Endodermal cell (in vitro differentiated cells): ENCODE measurements at regions not wholly inside any gene's neighbourhood (a gene's known extent, or its start where the extent isn't known, plus 50 kb on each side); places are given as distances from the start of the nearest gene placed in this dataset.

Experiments used
- DNase-seq: peaks from one replicate; pipeline ENCODE4 v3.0.0-alpha.2; 2017
- H3K27ac ChIP-seq: 2 replicates; pipeline ENCODE4 v1.5.1; 2013; ENCODE audit warnings: mild to moderate bottlenecking, low read depth, low read length, moderate library complexity
- H3K27me3 ChIP-seq: 2 replicates; pipeline ENCODE4 v1.6.1; 2013; ENCODE audit warnings: mild to moderate bottlenecking, low read length, moderate library complexity; ENCODE audit not compliant: insufficient read depth, control insufficient read depth, poor library complexity, severe bottlenecking
- H3K36me3 ChIP-seq: 2 replicates; pipeline ENCODE4 v1.7.0; 2013; ENCODE audit warnings: mild to moderate bottlenecking, low read length, moderate library complexity; ENCODE audit not compliant: control insufficient read depth, insufficient read depth
- H3K4me1 ChIP-seq: one replicate; pipeline ENCODE4 v1.7.0; 2013; ENCODE audit warnings: low read length; ENCODE audit not compliant: control insufficient read depth, insufficient read depth
- H3K4me3 ChIP-seq: 2 replicates; pipeline ENCODE4 v1.5.1; 2013; ENCODE audit warnings: mild to moderate bottlenecking, low read length, moderate library complexity
- H3K9ac ChIP-seq: 2 replicates; pipeline ENCODE4 v1.6.1; 2013; ENCODE audit warnings: mild to moderate bottlenecking, low read length, moderate library complexity; ENCODE audit not compliant: poor library complexity, severe bottlenecking; ENCODE audit errors: extremely low read depth
- H3K9me3 ChIP-seq: 2 replicates; pipeline ENCODE4 v1.6.1; 2013; ENCODE audit warnings: mild to moderate bottlenecking, low read length, moderate library complexity; ENCODE audit not compliant: control insufficient read depth
- H3K27ac Mint-ChIP-seq: 2 replicates; pipeline ENCODE4 v1.8.0; 2020; ENCODE audit warnings: mixed read lengths
- H3K27me3 Mint-ChIP-seq: 2 replicates; pipeline ENCODE4 v1.8.0; 2021; ENCODE audit warnings: mild to moderate bottlenecking, mixed read lengths; ENCODE audit not compliant: insufficient read depth
- H3K36me3 Mint-ChIP-seq: 2 replicates; pipeline ENCODE4 v1.8.0; 2020; ENCODE audit warnings: low read depth, mixed read lengths
- H3K4me1 Mint-ChIP-seq: 2 replicates; pipeline ENCODE4 v1.8.0; 2020; ENCODE audit warnings: mixed read lengths
- H3K4me3 Mint-ChIP-seq: 2 replicates; pipeline ENCODE4 v1.8.0; 2020; ENCODE audit warnings: mild to moderate bottlenecking, moderate library complexity, mixed read lengths
- H3K9me3 Mint-ChIP-seq: 2 replicates; pipeline ENCODE4 v1.8.0; 2020; ENCODE audit warnings: mild to moderate bottlenecking, mixed read lengths
- WGBS, 2 experiments: methylation state at CpG; one replicate each; pipeline versions ENCODE4 v1.1.5 to v1.1.7; 2013; ENCODE audit warnings: missing lambda C conversion rate in 2 of 2, mixed read lengths in 1 of 2; ENCODE audit not compliant: insufficient coverage in 1 of 2, insufficient read length in 1 of 2; 5-methylcytosine and 5-hydroxymethylcytosine counted together
- TF ChIP-seq, protein P1 (sequence below): fragments of 200-600 bp; sonication (generic); conservative IDR thresholded peaks from 2 replicates; pipeline ENCODE4 v1.5.0; 2021; ENCODE audit warnings: antibody characterized with exemption, mild to moderate bottlenecking

DNA sequence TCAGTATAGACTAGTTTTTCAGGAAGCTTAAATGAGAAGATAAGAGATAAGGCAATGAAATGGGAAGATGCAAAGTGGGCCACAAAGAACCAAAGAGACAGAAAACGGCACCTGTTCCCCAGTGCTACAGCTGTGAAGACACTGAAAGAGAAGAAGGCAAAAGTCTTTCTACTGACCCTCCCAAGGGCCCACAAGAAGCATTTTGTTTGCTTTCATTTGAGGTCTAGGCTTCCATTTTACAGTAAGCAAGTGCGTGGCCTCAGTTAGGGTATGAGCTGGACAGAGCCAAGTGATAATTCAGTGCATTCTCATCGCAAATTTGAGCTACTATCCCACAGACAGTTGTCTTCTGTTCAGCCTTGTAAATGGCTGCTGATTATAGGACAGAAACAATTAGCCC lies 53.4 kb upstream of the STK17B start:
- Mint-ChIP-seq H3K4me1 (no peaks in the 10 kb centered on the region), H3K27ac (no peak overlapping the region), H3K27me3 (no peaks in the 10 kb centered on the region), H3K9me3 (no peaks in the 10 kb centered on the region), H3K4me3 (no peak overlapping the region), H3K36me3 (no peaks in the 10 kb centered on the region)
- Histone ChIP-seq H3K27ac (no peak overlapping the region), H3K9me3 (no peaks in the 10 kb centered on the region), H3K4me1 (no peaks in the 10 kb centered on the region), H3K27me3 (no peaks in the 10 kb centered on the region), H3K9ac (no peak overlapping the region), H3K36me3 (no peaks in the 10 kb centered on the region), H3K4me3 (no peak overlapping the region)
- TF ChIP-seq, protein P1, sequence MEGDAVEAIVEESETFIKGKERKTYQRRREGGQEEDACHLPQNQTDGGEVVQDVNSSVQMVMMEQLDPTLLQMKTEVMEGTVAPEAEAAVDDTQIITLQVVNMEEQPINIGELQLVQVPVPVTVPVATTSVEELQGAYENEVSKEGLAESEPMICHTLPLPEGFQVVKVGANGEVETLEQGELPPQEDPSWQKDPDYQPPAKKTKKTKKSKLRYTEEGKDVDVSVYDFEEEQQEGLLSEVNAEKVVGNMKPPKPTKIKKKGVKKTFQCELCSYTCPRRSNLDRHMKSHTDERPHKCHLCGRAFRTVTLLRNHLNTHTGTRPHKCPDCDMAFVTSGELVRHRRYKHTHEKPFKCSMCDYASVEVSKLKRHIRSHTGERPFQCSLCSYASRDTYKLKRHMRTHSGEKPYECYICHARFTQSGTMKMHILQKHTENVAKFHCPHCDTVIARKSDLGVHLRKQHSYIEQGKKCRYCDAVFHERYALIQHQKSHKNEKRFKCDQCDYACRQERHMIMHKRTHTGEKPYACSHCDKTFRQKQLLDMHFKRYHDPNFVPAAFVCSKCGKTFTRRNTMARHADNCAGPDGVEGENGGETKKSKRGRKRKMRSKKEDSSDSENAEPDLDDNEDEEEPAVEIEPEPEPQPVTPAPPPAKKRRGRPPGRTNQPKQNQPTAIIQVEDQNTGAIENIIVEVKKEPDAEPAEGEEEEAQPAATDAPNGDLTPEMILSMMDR: no peak
- WGBS, 2 experiments: 94 to 97% methylated on average over 3 of the region's 3 CpGs
- no peak for DNase-seq

DNA sequence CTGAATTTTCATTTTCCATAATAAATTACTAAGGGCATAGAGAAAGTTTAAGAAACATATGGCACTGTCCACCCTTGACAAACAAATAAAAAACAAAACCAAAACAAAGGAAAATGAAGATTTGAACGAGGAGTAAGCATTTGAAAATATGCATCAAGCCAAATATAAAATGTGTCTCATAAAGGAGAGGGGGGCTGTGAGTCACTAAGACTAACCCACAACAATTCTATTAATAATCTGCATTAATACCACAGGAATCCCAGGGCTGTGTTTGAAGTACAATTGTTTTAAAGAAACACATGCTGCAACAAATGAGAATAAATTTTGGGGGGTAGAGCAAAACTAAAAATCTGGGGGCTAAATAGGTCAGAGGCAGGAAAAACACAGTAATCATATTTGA lies 53.8 kb upstream of the STK17B start:
- WGBS, 2 experiments: 80% methylated on average over 1 of the region's 1 CpG; no CpG with 5 or more reads in 1 of the 2 experiments
- Mint-ChIP-seq H3K4me1 (no peaks in the 10 kb centered on the region), H3K27ac (no peak overlapping the region), H3K9me3 (no peaks in the 10 kb centered on the region), H3K36me3 (no peaks in the 10 kb centered on the region), H3K27me3 (no peaks in the 10 kb centered on the region), H3K4me3 (no peak overlapping the region)
- H3K9ac ChIP-seq: no peak overlapping the region
- no peak overlapping the region for H3K27ac ChIP-seq
- no peak for DNase-seq
- H3K9me3 ChIP-seq: no peaks in the 10 kb centered on the region
- H3K4me3 ChIP-seq: no peak overlapping the region
- no peaks in the 10 kb centered on the region for H3K36me3 ChIP-seq
- H3K27me3 ChIP-seq: no peaks in the 10 kb centered on the region
- TF ChIP-seq, protein P1: no peak
- no peaks in the 10 kb centered on the region for H3K4me1 ChIP-seq

DNA sequence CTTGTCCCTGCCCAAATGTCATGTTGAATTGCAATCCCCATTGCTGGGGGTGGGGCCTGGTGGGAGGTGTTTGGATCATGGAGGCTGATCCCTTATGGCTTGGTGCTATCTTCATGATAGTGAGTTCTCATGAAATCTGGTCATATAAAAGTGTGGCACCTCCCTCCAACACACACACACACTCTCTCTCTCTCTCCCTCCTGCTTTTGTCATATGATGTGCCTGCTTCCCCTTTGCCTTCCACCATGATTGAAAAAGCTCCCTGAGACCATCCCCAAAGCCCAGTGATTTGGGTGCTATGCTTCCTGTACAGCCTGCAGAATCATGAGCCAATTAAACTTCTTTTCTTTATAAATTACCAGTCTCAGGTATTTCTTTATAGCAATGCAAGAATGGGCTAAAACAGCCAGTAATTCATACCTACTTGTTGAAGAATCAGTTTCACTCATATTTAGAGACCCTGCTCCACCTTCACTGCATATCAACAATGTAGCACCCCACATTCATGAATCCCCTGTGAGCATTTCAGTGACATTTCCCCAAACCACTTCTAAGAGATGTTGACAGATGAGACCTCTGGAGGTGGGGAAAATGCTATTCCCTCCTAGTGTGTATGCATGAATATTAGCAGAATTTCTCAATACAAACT lies 54.8 kb upstream of the STK17B start:
- no peaks in the 10 kb centered on the region for H3K27me3 Mint-ChIP-seq

More for the DNA sequence above, 54.8 kb upstream of the STK17B start:
- Histone ChIP-seq H3K27me3 (no peaks in the 10 kb centered on the region), H3K4me1 (no peaks in the 10 kb centered on the region), H3K27ac (no peak overlapping the region), H3K9me3 (no peaks in the 10 kb centered on the region), H3K4me3 (no peak overlapping the region), H3K36me3 (no peaks in the 10 kb centered on the region), H3K9ac (no peak overlapping the region)
- Mint-ChIP-seq H3K4me1 (no peaks in the 10 kb centered on the region), H3K9me3 (no peaks in the 10 kb centered on the region), H3K4me3 (no peak overlapping the region), H3K27ac (no peak overlapping the region), H3K36me3 (no peaks in the 10 kb centered on the region)
- no peak for DNase-seq
- TF ChIP-seq, protein P1: no peak
